GM21515 (cell line): ENCODE measurements at regions not wholly inside any gene's neighbourhood (a gene's known extent, or its start where the extent isn't known, plus 50 kb on each side); places are given as distances from the start of the nearest gene placed in this dataset.

Experiments
- ATAC-seq: cut with Tn5 transposase; IDR thresholded peaks from one replicate; pipeline ENCODE4 v1.9.1; 2021; ENCODE audit not compliant: unreplicated experiment

DNA sequence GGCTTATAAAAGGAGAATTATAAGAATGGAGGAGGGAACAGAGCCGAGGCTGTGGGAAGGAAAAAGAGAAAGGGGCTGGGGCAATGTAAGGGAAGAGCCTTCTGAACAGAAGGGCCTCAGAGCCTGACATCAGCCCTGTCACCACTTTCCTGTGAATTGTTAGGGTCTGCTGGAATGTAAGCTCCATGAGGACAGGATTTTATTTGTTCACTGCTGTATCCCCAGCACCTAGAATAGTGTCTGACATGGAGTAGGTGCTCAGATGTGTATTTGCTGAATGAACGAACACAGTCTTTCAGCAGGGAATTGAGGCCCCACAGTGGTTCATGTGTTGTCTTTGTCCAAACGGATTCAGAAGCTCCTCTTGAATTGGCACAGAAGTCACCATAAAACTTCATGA lies 251.5 kb downstream of the OPA1 start:
- ATAC-seq: no peak

DNA sequence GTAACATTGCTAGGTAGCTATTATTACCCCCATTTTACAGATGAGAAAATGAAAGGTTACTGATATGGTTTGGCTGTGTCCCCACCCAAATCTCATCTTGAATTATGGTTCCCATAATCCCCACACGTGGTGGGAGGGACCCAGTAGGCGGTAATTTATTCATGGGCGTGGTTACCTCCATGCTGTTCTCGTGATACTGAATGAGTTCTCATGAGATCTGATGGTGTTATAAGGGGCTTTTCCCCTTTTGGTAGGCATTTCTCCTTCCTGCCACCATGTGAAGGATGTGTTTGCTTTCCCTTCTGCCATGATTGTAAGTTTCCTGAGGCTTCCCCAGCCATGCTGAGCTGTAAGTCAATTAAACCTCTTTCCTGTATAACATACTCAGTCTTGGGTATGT lies 252.1 kb downstream of the OPA1 start:
- no peak for ATAC-seq

DNA sequence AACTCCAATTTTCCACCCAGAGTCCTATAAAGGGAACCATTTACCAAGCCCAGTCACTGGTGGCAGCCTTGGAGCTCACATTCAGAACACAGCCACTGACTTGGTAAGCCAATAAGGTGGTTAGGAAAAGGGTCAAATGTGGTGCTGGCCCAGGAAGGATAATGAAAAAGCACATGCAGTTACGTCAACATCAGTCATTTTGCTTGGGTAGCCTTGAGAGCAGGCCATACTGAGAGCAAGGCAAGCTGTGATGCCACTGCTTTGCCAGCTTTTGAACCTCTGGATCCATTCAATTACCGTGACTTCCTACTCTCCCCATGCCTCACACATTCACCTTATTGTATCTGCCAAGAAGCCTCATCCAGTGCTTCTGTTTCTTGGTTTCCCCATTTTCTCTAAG lies 253.6 kb downstream of the OPA1 start:
- ATAC-seq: no peak

DNA sequence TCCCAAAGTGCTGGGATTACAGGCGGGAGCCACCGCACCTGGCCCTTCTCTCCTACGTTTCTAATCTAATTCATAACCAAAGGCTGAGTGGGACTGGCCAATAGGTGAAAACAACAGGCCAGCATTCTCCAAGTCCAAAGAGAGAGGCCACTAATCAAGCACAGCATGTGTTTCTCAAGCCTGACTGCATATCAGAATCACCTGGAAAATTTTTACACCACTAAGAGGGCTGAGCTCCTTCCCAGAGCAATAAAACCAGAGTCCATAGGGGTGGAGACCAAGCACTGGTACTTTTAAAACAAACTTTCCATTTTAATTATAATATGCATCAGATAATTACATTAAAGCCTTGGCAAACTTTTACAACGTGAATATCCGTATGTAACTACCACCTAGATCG lies 254.4 kb downstream of the OPA1 start:
- ATAC-seq: no peak

DNA sequence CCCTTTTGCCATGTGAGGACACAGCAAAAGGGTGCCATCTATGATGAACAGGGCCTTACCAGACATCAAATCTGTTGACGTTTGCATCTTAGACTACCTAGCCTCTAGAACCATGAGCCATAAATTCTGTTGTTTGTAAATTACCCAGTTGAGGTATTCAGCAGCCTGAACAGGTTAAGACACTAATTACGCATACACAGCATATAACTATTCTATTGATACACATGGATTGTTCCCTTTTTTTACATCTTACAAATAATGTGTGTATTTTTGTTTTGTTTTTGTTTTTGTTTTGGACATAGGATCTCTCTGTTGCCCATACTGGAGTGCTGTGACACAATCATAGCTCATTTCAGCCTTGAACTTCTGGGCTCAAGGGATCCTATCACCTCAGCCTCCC lies 255.5 kb downstream of the OPA1 start:
- no peak for ATAC-seq

DNA sequence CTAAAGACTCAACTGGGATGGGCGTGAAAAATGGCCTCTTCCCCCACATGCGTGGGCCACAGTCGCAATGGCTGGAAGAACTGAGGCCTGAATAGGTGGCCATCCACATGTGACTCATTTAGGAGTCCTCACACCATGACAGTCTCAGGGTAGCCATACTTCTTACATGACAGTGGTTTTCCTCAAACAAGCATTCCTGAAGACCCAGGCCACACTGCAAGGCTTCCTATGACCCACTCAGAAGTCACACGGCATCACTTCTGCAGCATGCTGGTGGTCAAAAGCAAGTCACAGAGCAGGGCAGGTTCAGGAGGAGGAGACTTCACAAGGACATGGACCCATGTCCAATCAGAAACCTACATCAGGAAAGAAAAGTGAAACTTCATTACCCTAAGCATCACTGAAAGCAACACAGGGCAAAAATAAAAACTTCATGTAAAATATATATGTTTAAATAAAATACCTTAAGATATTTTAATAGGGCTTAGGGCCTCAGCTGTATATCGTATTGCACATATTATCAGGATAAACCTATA lies 257.1 kb downstream of the OPA1 start:
- ATAC-seq: no peak

DNA sequence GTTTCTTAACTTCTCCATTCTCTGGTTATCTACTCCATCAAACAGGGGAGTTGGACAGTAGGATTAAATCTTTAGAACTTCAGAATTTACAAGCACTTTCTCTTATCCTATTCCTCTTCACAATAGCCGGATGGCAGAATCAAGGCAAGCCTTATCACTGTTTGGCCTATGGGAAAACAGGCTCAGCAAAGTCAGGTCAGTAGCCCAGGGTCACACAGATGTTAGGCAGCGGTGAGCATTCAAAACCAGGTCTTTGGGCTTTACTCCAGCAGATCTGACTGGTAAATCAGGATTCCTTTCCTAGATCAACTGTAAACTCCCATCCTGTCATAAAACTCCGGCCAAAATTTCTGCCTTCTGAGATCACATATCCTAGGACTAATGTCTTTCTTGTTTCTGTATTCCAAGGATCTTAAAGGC lies 258.4 kb downstream of the OPA1 start:
- ATAC-seq: no peak

DNA sequence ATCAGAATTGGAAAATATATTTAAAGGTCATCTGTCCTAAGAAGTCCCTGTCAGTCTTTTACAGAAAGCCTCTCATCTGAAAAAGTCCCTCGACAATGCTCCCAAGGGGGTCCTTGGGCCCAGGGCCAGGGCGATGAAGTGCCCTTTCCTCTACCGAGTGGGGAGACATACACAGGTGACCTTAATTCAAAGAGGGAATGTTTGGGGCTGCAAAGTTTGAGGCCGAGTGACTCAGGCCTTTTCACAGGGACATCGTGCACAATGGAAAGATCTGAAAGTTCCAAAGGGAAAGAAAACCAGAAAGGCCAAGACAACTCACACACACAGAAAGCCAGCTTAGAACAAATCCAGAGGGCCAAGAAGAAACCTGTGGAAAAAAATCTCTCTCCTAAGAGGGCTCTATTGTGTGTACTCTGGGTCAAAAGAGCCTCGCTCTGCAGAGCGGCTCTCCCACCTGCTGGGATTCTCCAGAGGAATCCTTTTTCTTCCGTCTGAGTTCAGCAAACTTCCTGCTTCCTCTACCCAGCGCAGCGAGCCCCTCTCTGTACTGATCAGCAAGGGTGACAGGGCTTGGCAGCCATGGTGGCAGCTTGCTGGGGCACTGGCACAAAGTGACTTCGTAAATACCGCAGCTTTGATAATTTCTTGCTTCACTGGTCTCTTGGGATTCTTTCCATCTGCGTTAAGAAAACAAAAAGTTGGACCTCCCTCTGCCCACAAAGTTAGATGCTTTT lies 259.1 kb downstream of the OPA1 start:
- ATAC-seq: no peak

DNA sequence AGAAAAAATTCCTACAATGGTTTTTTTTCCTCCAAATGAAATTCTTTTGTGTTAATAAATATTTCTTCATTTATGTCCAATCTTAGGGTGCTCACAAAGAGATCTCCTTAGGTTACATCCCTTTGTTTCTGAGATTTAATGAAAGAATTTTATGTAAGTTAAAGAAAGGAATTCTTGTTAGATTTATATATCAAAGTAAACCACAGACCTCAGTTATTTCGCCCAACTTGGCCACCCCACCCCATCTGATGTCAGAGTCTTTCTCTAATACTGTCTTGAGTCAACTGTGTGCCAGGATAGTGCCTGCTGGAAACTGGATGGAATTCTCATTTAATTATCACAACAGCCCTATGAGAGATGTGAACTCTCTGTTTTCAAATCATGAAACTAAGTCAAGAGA lies 259.9 kb downstream of the OPA1 start:
- no peak for ATAC-seq

DNA sequence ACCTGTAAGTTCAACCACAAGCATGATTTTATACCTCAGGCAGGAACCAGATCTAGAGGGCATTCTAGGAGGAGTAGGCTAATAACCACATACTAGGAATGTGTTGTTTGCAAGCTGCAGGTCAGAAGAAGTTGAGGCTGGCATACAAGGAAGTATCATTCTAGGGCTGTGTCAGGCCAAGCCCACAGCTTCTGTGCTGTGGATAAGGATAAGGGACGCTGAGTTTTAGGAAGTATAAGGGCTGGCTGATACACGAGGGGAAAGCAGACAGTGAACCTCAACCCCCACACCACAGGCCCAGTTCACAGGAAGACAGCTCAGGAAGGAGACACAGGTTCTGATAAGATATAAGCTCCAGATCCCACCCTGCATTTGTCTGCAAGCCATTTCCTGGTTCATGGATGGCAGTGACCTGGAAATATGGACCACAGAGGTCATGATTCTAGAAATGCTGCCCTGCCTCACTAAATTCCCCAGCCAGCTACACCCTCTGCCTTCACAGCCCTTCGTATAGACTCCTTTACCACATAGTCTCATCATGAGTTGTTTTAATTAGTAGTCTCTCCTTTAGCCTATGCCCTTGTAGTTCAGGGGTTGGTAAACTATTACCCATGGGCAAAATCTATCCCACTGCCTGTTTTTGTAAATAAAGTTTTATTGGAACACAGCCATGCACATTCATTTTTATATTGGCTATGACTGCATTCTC lies 260.7 kb downstream of the OPA1 start:
- ATAC-seq: no peak

DNA sequence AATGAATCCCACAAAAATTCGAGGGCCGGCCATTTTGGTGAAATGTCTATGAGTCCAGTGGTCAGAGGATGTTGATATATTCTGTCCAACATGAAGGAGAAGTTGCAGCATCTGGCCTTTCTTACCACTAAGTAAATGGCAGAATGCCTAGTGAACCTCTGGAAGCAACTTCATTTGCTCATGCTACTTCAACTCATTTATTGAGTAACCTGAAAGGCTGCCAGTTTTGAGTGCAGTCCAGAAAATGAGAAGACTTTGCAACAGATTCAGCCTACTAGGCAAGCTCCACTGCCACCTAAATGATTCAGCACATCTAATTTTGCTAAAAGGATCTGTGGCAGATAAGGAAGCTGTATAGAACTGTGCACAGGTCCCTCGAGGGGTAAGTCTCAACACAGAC lies 265.0 kb downstream of the OPA1 start:
- no peak for ATAC-seq

DNA sequence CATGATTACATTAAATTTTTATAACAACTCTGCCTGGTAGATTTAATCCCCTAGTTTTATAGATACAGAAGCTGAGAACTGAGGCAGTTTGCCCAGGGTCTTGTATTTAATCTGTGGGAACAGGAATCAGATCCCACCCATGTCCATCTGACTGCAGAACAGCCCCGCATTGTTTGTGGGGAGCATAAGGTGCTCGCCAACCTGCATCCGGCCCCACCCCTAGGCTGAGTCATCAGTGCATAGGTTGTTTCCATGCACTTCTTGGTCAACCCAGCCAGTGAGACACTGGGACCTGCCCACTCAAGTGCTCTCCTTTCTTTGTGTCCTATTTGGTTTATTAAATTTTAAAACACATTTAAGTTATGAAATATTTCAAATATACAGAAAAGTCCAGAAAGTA lies 266.2 kb downstream of the OPA1 start:
- no peak for ATAC-seq

DNA sequence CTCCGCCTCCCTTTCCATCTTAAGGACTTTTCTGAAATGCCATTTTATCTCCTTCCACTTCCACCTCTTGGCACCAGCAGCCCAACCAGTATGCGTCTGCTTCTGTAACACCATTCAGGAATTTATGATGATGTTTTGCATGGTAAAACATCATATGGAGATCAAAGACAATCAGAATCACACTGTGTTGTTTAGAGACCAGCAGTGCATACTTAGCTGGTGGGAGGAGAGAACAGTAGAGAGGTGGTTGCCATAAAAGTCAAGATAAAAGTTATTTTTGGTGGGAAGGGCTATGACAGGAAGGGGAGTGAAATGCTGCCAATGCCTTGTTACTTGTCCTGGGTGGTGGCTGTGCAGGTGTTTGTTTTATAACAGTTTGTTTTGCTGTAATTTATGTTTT lies 268.0 kb downstream of the OPA1 start:
- ATAC-seq: no peak

DNA sequence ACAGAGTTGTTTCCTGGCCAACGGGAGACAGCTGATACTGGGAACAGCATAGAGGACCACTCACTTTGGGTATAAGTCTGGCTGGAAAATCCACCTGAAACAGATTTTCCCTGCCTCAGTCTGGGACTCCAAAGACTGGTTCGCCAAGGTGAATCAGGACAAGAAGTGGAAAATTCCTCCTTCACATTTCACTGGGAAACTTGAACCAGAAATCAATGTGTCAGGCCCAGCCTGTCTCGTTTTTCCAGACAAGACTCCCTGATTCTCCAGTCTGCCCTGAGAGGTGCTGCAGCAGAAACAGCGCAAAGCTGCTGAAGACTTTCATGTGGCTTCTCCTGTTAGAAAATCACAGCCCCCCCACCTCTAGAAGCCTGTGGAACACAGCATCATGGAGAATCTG lies 269.8 kb downstream of the OPA1 start:
- no peak for ATAC-seq

DNA sequence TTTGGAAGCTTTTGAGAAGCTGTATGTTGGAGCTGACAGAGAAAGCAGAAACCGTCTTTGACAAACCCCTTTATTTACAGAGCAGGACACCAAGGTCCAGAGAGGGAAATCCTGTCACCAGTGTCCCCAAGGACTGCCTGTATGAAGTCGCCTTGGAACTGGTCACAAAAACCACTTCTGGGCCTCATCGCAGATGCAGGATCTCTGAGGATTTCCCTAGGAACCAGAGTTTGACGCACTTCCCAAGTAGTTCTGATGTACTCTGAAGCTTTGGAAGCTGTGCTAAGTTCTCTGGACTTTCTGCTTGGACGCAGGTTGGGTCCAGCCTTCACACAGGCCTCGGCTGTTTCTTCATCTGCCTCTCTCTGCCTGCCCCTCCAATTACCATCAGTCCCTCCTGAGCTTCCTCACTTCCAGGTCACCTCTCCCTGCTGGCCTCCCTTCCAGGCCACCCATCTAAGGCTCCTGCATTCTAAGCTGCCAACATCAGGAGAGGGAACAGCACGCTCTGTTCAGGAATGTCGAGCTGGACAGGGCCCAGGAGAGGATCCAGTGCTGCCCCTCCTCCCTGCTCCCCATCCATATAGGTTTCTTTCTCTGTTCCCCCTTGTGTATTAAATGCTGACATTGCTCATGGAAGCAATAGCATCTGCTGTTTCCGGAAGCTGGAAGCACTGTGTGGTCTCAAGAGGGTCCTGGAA lies 270.8 kb downstream of the OPA1 start:
- no peak for ATAC-seq

DNA sequence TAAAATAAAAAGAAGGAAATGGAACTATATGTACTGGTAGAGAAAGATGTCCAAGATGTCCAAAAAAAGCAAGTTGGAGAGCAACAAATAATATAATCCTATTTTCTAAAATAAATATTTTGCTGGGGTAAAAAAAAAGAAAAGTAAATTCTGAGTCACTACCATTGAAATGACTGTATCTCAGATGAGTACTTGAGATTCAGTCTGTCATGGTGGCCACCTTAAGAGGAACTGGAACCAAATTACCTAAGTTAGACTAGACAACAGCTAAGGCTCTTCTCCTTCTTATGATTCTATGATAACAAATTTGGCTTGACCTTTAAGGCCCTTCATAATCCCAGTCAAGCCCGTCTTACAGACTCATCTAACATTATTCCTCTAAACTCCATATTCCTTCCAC lies 270.6 kb upstream of the HES1 start:
- peak; percentile 87 for ATAC-seq

DNA sequence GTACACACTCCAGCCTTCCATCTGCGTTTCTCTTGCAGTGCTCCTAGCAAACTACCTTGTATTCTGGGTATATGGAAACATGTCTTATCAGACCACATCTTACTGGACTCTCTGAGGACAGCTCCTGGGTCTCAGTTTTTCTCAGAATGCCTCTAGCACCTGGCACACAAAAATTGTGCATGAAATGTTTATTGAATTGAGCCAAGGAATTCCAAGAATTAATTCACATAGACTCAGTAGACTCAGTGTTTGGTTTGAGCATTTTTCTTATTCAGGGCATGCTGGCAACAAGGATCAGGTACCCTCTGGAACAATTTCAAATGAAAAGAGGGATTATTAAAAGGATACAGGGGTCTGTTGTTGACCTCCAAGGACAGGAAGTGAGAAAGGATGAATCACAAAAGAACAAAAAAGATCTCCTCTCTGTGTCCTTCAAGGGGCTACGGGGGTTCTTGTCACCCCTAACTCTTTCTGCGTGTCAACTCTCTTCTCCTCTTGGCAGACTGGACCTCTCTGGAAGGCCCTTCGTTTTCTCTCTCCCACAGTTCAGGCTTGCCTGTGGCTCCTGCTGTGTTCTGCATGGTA lies 270.0 kb upstream of the HES1 start:
- ATAC-seq: no peak

DNA sequence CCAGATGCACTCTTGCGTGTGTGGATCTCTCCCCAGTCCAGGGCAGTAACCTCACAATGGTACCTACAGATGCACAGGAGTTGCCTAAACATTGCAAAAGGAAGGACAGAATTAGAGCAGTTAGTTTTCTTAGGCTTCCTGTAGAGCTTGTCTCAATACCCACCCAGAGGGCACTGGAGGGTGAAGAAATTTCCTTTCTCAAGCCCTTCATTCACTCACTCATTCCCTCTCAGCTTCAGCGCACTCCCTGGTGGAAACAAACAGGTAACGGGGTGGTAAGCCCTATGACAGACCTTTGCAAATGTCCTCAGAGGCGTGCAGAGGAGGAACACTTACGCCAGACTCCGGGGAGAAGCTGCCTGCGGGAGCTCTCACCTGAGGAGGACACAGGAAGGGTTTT lies 267.4 kb upstream of the HES1 start:
- ATAC-seq: no peak

DNA sequence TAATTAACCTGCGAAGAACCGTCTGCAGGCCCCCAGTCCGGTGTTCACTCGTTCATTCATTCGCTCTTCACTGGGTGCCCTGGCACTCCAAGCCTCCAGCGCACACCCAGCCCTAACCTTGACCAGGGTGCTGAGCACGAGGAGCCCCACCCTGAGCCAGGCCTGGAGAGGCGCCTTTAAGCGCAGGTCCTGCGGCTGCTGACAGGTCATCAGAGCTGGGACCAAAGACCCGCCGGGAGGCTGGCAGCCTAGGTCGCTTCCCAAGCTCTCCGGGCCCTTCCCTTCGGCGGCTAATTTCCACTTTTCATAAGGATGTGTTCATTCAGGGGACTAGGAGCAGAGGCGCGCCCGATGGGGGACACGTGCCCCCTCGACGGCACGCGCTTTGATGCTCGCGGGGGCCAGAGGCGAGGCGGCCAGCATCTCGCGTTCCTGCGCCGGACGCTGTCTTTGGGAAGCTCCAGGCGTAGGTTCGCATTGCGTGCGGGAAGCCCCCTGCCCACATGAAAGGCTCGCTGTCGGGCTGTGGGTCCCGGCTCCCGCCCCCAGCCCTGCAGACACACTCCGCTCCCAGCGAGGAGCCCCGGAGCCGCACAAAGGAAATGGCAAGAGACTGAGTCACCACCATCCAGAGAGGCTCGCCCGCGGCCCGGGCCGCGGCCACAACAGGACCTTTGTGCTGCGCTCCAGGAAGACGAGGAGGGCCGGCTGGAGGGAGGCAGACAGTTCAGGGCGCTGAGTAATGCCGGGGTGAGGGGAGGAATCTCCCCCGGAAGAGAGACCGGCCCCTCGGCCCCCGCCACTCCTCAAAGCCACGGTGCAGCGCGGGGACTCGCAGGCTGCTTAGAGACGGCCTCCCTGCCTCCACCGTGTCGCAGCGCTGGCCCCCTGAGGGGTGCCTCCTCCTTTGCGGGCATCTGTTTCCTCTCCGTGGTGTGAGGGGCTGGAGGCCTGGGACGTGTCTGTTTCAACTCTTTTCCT lies 266.4 kb upstream of the HES1 start:
- ATAC-seq: no peak
